ENCODE measurements at regions not wholly inside any gene's neighbourhood (a gene's known extent, or its start where the extent isn't known, plus 50 kb on each side); places are given as distances from the start of the nearest gene placed in this dataset.
"Not testable (repeated sequence)": the region's sequence is repeated elsewhere in the genome, so short reads cannot be mapped to it uniquely, and the experiment has no call there.

- no peak for DNase-seq (ENCODE audit: low read depth in 2 of 2)
These were observed 1033.3 kb upstream of the FLRT2 start for GRCh38 chr14:84496677-84497076.

GRCh38 chr14:84512823-84513222, 1017.1 kb upstream of the FLRT2 start:
- DNase-seq (ENCODE audit: low read depth in 2 of 2): not testable (repeated sequence)

- no peak for DNase-seq (ENCODE audit: low read depth in 2 of 2)
These were observed 1010.1 kb upstream of the FLRT2 start for GRCh38 chr14:84519836-84520235.

- no peak for DNase-seq (ENCODE audit: low read depth in 2 of 2)
These were observed 1009.1 kb upstream of the FLRT2 start for GRCh38 chr14:84520711-84521338.

GRCh38 chr14:84523746-84524145, 1006.2 kb upstream of the FLRT2 start:
- DNase-seq (ENCODE audit: low read depth in 2 of 2): no peak

GRCh38 chr14:84527706-84528105, 1002.2 kb upstream of the FLRT2 start:
- DNase-seq (ENCODE audit: low read depth in 2 of 2): no peak

- DNase-seq (ENCODE audit: low read depth in 2 of 2): no peak
These were observed 997.9 kb upstream of the FLRT2 start for GRCh38 chr14:84532016-84532415.

- DNase-seq (ENCODE audit: low read depth in 2 of 2): no peak
These were observed 996.7 kb upstream of the FLRT2 start for GRCh38 chr14:84533181-84533725.

GRCh38 chr14:84533791-84534190, 996.2 kb upstream of the FLRT2 start:
- DNase-seq (ENCODE audit: low read depth in 2 of 2): no peak

- DNase-seq (ENCODE audit: low read depth in 2 of 2): no peak
These were observed 994.5 kb upstream of the FLRT2 start for GRCh38 chr14:84535484-84535883.

- DNase-seq (ENCODE audit: low read depth in 2 of 2): no peak
These were observed 994.0 kb upstream of the FLRT2 start for GRCh38 chr14:84535976-84536375.

GRCh38 chr14:84541018-84541417, 988.9 kb upstream of the FLRT2 start:
- no peak for DNase-seq (ENCODE audit: low read depth in 2 of 2)

- DNase-seq (ENCODE audit: low read depth in 2 of 2): no peak
These were observed 986.1 kb upstream of the FLRT2 start for GRCh38 chr14:84543859-84544258.

GRCh38 chr14:84544486-84545131, 985.3 kb upstream of the FLRT2 start:
- DNase-seq (ENCODE audit: low read depth in 2 of 2): no peak

- DNase-seq (ENCODE audit: low read depth in 2 of 2): no peak
These were observed 983.7 kb upstream of the FLRT2 start for GRCh38 chr14:84546236-84546635.

GRCh38 chr14:84554136-84554535, 975.8 kb upstream of the FLRT2 start:
- no peak for DNase-seq (ENCODE audit: low read depth in 2 of 2)

GRCh38 chr14:84555493-84555892, 974.5 kb upstream of the FLRT2 start:
- no peak for DNase-seq (ENCODE audit: low read depth in 2 of 2)

GRCh38 chr14:84566109-84566508, 963.8 kb upstream of the FLRT2 start:
- no peak for DNase-seq (ENCODE audit: low read depth in 2 of 2)

- no peak for DNase-seq (ENCODE audit: low read depth in 2 of 2)
These were observed 954.3 kb upstream of the FLRT2 start for GRCh38 chr14:84575681-84576080.

GRCh38 chr14:84579292-84579691, 950.7 kb upstream of the FLRT2 start:
- DNase-seq (ENCODE audit: low read depth in 2 of 2): no peak

GRCh38 chr14:84581041-84581440, 948.9 kb upstream of the FLRT2 start:
- DNase-seq (ENCODE audit: low read depth in 2 of 2): no peak

GRCh38 chr14:84584511-84584910, 945.4 kb upstream of the FLRT2 start:
- DNase-seq (ENCODE audit: low read depth in 2 of 2): no peak

GRCh38 chr14:84591827-84592445, 938.0 kb upstream of the FLRT2 start:
- no peak for DNase-seq (ENCODE audit: low read depth in 2 of 2)

Data from stimulated activated CD4-positive, alpha-beta T cell treated with anti-CD3 and anti-CD28 coated beads, Interleukin-1b, Interleukin-23, amount 100 ng/mL, for 4 hours (primary cell).